ENCODE measurements at regions not wholly inside any gene's neighbourhood (a gene's known extent, or its start where the extent isn't known, plus 50 kb on each side); places are given as distances from the start of the nearest gene placed in this dataset.

DNA sequence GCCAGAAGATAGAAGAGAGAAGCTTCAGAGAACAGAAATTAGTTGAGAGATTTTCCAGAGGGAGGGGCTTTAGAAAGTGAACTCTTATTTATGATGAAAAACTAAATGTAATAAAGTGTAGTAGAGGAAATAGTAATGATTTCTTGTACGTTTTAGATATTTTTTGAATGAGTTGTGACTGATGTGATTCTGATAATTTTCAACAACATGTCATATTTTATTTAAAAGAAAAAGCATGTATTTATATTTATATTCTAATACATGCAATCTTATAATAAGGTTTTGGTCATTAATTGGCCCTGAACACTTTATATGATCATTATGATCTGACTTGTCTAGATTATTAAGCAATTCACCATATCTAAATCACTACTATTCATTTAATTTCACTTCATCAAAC, 735.2 kb upstream of the CDH9 start:
- TF ChIP-seq, protein P1, sequence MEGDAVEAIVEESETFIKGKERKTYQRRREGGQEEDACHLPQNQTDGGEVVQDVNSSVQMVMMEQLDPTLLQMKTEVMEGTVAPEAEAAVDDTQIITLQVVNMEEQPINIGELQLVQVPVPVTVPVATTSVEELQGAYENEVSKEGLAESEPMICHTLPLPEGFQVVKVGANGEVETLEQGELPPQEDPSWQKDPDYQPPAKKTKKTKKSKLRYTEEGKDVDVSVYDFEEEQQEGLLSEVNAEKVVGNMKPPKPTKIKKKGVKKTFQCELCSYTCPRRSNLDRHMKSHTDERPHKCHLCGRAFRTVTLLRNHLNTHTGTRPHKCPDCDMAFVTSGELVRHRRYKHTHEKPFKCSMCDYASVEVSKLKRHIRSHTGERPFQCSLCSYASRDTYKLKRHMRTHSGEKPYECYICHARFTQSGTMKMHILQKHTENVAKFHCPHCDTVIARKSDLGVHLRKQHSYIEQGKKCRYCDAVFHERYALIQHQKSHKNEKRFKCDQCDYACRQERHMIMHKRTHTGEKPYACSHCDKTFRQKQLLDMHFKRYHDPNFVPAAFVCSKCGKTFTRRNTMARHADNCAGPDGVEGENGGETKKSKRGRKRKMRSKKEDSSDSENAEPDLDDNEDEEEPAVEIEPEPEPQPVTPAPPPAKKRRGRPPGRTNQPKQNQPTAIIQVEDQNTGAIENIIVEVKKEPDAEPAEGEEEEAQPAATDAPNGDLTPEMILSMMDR (IDR thresholded peaks at IDR 0.05) = no peak
- TF ChIP-seq POLR2A (IDR thresholded peaks at IDR 0.05) = no peak
